Ishikawa (cell line): ENCODE measurements at regions not wholly inside any gene's neighbourhood (a gene's known extent, or its start where the extent isn't known, plus 50 kb on each side); places are given as distances from the start of the nearest gene placed in this dataset.

ENCODE experiments used
- CEBPB ChIP-seq: IDR thresholded peaks from 2 replicates; pipeline ENCODE4 v1.6.1; 2012
- CREB1 ChIP-seq: IDR thresholded peaks from 2 replicates; pipeline ENCODE4 v1.6.1; 2012; ENCODE audit warnings: low read depth
- EP300 ChIP-seq: IDR thresholded peaks from 2 replicates; pipeline ENCODE4 v1.6.1; 2012; ENCODE audit warnings: borderline replicate concordance
- MAX ChIP-seq: IDR thresholded peaks from 2 replicates; pipeline ENCODE4 v1.6.1; 2012
- TAF1 ChIP-seq: IDR thresholded peaks from 2 replicates; pipeline ENCODE4 v1.6.1; 2012; ENCODE audit warnings: low read depth, mild to moderate bottlenecking
- TEAD4 ChIP-seq: IDR thresholded peaks from 2 replicates; pipeline ENCODE4 v1.6.1; 2012
- USF1 ChIP-seq: IDR thresholded peaks from 2 replicates; pipeline ENCODE4 v1.6.1; 2012
- YY1 ChIP-seq: IDR thresholded peaks from 2 replicates; pipeline ENCODE4 v1.6.1; 2012; ENCODE audit warnings: low read depth
- TF ChIP-seq, protein P1 (sequence below): IDR thresholded peaks from 2 replicates; pipeline ENCODE4 v1.6.1; 2012; ENCODE audit warnings: low read depth, mild to moderate bottlenecking

- TF ChIP-seq, protein P1, sequence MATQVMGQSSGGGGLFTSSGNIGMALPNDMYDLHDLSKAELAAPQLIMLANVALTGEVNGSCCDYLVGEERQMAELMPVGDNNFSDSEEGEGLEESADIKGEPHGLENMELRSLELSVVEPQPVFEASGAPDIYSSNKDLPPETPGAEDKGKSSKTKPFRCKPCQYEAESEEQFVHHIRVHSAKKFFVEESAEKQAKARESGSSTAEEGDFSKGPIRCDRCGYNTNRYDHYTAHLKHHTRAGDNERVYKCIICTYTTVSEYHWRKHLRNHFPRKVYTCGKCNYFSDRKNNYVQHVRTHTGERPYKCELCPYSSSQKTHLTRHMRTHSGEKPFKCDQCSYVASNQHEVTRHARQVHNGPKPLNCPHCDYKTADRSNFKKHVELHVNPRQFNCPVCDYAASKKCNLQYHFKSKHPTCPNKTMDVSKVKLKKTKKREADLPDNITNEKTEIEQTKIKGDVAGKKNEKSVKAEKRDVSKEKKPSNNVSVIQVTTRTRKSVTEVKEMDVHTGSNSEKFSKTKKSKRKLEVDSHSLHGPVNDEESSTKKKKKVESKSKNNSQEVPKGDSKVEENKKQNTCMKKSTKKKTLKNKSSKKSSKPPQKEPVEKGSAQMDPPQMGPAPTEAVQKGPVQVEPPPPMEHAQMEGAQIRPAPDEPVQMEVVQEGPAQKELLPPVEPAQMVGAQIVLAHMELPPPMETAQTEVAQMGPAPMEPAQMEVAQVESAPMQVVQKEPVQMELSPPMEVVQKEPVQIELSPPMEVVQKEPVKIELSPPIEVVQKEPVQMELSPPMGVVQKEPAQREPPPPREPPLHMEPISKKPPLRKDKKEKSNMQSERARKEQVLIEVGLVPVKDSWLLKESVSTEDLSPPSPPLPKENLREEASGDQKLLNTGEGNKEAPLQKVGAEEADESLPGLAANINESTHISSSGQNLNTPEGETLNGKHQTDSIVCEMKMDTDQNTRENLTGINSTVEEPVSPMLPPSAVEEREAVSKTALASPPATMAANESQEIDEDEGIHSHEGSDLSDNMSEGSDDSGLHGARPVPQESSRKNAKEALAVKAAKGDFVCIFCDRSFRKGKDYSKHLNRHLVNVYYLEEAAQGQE, result no peak
- TF ChIP-seq CEBPB (no peak), CREB1 (no peak), YY1 (no peak), USF1 (peak; percentile 84), EP300 (no peak), TAF1 (no peak), TEAD4 (peak; percentile 69), MAX (no peak)
Observed at GRCh38 chr3:31170932-31171670, 276.6 kb upstream of the GADL1 start.
